ENCODE measurements at regions not wholly inside any gene's neighbourhood (a gene's known extent, or its start where the extent isn't known, plus 50 kb on each side); places are given as distances from the start of the nearest gene placed in this dataset.

DNA sequence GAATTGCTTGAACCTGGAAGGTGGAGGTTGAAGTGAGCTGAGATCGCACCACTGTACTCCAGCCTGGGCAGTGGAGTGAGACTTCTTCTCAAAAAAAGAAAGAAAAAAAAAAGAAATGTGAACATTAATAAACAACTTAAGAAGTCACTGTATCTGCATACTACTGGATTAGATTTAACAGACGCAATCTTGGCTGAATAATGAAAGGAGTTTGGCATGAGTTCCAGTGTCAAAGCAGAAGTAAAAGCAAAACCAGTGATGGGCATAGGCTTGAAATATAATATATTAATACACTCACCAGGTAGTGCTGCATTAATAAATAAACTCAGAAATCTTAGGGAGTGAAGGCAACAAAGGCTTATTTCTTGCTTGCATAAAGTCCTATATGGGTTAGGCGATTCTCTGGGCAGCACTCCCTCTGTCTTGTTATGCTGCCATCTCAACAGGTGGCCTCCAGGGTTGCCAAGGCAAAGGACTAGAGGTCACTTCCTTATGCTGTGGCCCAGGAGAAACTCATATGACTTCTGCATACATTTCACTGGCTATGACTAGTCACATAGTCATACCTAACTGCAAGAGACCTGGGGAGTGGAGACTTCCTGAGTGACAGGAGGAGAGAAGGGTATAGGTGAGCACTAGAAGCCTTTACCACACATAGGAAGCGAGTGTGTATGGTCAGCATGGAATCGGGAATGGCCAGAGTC lies 296.2 kb upstream of the SPRED2 start:
- no TSS peak for BruUV-seq (replicated peaks)
- TF ChIP-seq, protein P1, sequence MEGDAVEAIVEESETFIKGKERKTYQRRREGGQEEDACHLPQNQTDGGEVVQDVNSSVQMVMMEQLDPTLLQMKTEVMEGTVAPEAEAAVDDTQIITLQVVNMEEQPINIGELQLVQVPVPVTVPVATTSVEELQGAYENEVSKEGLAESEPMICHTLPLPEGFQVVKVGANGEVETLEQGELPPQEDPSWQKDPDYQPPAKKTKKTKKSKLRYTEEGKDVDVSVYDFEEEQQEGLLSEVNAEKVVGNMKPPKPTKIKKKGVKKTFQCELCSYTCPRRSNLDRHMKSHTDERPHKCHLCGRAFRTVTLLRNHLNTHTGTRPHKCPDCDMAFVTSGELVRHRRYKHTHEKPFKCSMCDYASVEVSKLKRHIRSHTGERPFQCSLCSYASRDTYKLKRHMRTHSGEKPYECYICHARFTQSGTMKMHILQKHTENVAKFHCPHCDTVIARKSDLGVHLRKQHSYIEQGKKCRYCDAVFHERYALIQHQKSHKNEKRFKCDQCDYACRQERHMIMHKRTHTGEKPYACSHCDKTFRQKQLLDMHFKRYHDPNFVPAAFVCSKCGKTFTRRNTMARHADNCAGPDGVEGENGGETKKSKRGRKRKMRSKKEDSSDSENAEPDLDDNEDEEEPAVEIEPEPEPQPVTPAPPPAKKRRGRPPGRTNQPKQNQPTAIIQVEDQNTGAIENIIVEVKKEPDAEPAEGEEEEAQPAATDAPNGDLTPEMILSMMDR (IDR thresholded peaks at IDR 0.05): no peak
- TF ChIP-seq, protein P2, sequence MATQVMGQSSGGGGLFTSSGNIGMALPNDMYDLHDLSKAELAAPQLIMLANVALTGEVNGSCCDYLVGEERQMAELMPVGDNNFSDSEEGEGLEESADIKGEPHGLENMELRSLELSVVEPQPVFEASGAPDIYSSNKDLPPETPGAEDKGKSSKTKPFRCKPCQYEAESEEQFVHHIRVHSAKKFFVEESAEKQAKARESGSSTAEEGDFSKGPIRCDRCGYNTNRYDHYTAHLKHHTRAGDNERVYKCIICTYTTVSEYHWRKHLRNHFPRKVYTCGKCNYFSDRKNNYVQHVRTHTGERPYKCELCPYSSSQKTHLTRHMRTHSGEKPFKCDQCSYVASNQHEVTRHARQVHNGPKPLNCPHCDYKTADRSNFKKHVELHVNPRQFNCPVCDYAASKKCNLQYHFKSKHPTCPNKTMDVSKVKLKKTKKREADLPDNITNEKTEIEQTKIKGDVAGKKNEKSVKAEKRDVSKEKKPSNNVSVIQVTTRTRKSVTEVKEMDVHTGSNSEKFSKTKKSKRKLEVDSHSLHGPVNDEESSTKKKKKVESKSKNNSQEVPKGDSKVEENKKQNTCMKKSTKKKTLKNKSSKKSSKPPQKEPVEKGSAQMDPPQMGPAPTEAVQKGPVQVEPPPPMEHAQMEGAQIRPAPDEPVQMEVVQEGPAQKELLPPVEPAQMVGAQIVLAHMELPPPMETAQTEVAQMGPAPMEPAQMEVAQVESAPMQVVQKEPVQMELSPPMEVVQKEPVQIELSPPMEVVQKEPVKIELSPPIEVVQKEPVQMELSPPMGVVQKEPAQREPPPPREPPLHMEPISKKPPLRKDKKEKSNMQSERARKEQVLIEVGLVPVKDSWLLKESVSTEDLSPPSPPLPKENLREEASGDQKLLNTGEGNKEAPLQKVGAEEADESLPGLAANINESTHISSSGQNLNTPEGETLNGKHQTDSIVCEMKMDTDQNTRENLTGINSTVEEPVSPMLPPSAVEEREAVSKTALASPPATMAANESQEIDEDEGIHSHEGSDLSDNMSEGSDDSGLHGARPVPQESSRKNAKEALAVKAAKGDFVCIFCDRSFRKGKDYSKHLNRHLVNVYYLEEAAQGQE (IDR thresholded peaks at IDR 0.05; ENCODE audit: insufficient read depth in 1 of 2, low read depth in 2 of 2, low read length in 1 of 2): no peak
- TF ChIP-seq POLR2AphosphoS5 (IDR thresholded peaks at IDR 0.05; ENCODE audit: low read depth, low read length) (no peak), TCF7L2 (IDR thresholded peaks at IDR 0.05; ENCODE audit: low read depth, low read length) (no peak), SIN3A (IDR thresholded peaks at IDR 0.05; ENCODE audit: borderline replicate concordance, insufficient read depth, low read depth, low read length) (no peak)
- in situ Hi-C loops (cut with HindIII; ENCODE audit: low pct_unique_long_range_greater_than_20kb, low sequenced_read_pairs): no loop called here
- no peaks in the 10 kb centered on the region for H3K4me1 ChIP-seq (ENCODE audit: control insufficient read depth, insufficient read depth, low read length)
- DNase-seq (ENCODE audit: low read depth, low spot score) (peak; percentile 42), ATAC-seq (peak; percentile 70; the same call in 1 of the 2 replicates)
- CTCF ChIA-PET: no interaction called here
- no peaks in the 10 kb centered on the region for H3K9me3 ChIP-seq (ENCODE audit: control insufficient read depth, insufficient read depth, low read depth, low read length)
- POLR2A ChIA-PET: no interaction called here
- no peaks in the 10 kb centered on the region for H3K36me3 ChIP-seq (ENCODE audit: control insufficient read depth, insufficient read depth, low read length)
- no peak overlapping the region for H3K4me3 ChIP-seq (ENCODE audit: low read depth in 2 of 2, low read length in 2 of 2)
- H3K27ac ChIP-seq (ENCODE audit: low read length): no peak overlapping the region
- intact Hi-C loops (cut with micrococcal nuclease; ENCODE audit: unreplicated experiment): no loop called here
- no peaks in the 10 kb centered on the region for H3K27me3 ChIP-seq (ENCODE audit: control insufficient read depth, insufficient read depth, low read length)

DNA sequence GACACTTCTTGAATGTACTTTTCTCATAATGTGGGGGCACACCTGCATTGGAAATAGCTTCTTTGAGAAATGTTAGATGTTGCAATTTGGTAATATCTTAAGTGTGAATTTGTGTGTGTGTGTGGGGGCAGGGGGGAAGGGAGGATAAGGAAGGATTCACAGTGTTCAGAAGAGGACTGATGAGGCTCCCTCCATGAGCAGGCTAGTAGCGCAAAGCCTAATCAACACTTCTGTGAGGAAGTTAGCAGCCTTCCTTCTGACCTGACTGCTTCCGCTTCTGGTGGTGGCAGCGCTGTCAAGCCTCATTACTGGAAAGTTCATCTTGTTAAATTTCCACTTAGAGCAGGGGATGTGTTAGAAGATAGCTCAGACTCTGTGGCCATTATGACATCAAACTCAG lies 295.4 kb upstream of the SPRED2 start:
- H3K4me3 ChIP-seq (ENCODE audit: low read depth in 2 of 2, low read length in 2 of 2): no peak overlapping the region
- no peaks in the 10 kb centered on the region for H3K4me1 ChIP-seq (ENCODE audit: control insufficient read depth, insufficient read depth, low read length)
- no peak overlapping the region for H3K27ac ChIP-seq (ENCODE audit: low read length)
- H3K9me3 ChIP-seq (ENCODE audit: control insufficient read depth, insufficient read depth, low read depth, low read length): no peaks in the 10 kb centered on the region
- BruUV-seq (replicated peaks): no TSS peak
- TF ChIP-seq, protein P1 (IDR thresholded peaks at IDR 0.05): no peak
- TF ChIP-seq, protein P2 (IDR thresholded peaks at IDR 0.05; ENCODE audit: insufficient read depth in 1 of 2, low read depth in 2 of 2, low read length in 1 of 2): no peak
- no peak for TF ChIP-seq POLR2AphosphoS5 (IDR thresholded peaks at IDR 0.05; ENCODE audit: low read depth, low read length)
- no peak for TF ChIP-seq TCF7L2 (IDR thresholded peaks at IDR 0.05; ENCODE audit: low read depth, low read length)
- TF ChIP-seq SIN3A (IDR thresholded peaks at IDR 0.05; ENCODE audit: borderline replicate concordance, insufficient read depth, low read depth, low read length): no peak
- H3K36me3 ChIP-seq (ENCODE audit: control insufficient read depth, insufficient read depth, low read length): no peaks in the 10 kb centered on the region
- POLR2A ChIA-PET: no interaction called here
- no peaks in the 10 kb centered on the region for H3K27me3 ChIP-seq (ENCODE audit: control insufficient read depth, insufficient read depth, low read length)
- CTCF ChIA-PET: no interaction called here
- intact Hi-C loops (cut with micrococcal nuclease; ENCODE audit: unreplicated experiment): no loop called here
- in situ Hi-C loops (cut with HindIII; ENCODE audit: low pct_unique_long_range_greater_than_20kb, low sequenced_read_pairs): no loop called here
- no peak for ATAC-seq
- no peak for DNase-seq (ENCODE audit: low read depth, low spot score)

Data from Panc1 (cell line).